SU-DHL-6 (cell line): ENCODE measurements at regions not wholly inside any gene's neighbourhood (a gene's known extent, or its start where the extent isn't known, plus 50 kb on each side); places are given as distances from the start of the nearest gene placed in this dataset.

Source experiments
- H2AFZ ChIP-seq: fragments of 200-600 bp; sonication (generic); 2 replicates; pipeline ENCODE4 v1.6.1; 2014; ENCODE audit warnings: low read depth, mild to moderate bottlenecking, moderate library complexity, mixed read lengths, antibody characterized with exemption, low read length; ENCODE audit not compliant: severe bottlenecking
- H3F3A ChIP-seq: fragments of 200-600 bp; shearing (Covaris generic); 2 replicates; pipeline ENCODE4 v1.6.0; 2016; ENCODE audit warnings: antibody characterized with exemption, mild to moderate bottlenecking; ENCODE audit not compliant: insufficient read depth
- H3K27ac ChIP-seq: fragments of 200-600 bp; sonication (generic); 2 replicates; pipeline ENCODE4 v1.5.1; 2016; ENCODE audit warnings: low read depth, mild to moderate bottlenecking, low read length, moderate library complexity, mixed read lengths
- H3K27me3 ChIP-seq: fragments of 200-600 bp; sonication (generic), shearing (Covaris generic); 2 replicates; pipeline ENCODE4 v1.6.0; 2014; ENCODE audit warnings: mild to moderate bottlenecking, low read length
- H3K36me3 ChIP-seq: fragments of 200-600 bp; sonication (generic); 2 replicates; pipeline ENCODE4 v1.6.1; 2014; ENCODE audit warnings: mild to moderate bottlenecking, low read length, mixed read lengths
- H3K4me2 ChIP-seq: fragments of 300-600, 200-600 bp; shearing (Covaris generic), sonication (generic); 2 replicates; pipeline ENCODE4 v1.6.0; 2014; ENCODE audit warnings: low read length, low read depth, mild to moderate bottlenecking; ENCODE audit not compliant: poor library complexity, severe bottlenecking
- H3K4me3 ChIP-seq: fragments of 200-600 bp; sonication (generic); 2 replicates; pipeline ENCODE4 v1.5.1; 2014; ENCODE audit warnings: antibody characterized with exemption, low read length, mild to moderate bottlenecking, mixed read lengths; ENCODE audit not compliant: insufficient read depth, poor library complexity, severe bottlenecking
- H3K79me2 ChIP-seq: fragments of 200-600 bp; sonication (generic); 2 replicates; pipeline ENCODE4 v1.6.1; 2014; ENCODE audit warnings: mild to moderate bottlenecking, low read length, moderate library complexity; ENCODE audit not compliant: insufficient read depth
- H3K9ac ChIP-seq: fragments of 200-600 bp; sonication (generic); 2 replicates; pipeline ENCODE4 v1.7.0; 2014; ENCODE audit warnings: mild to moderate bottlenecking, low read length
- H3K9me2 ChIP-seq: fragments of 200-600 bp; sonication (generic); replicated peaks from 2 replicates; pipeline ENCODE4 v1.6.1; 2014; ENCODE audit warnings: low read length; ENCODE audit not compliant: insufficient read depth
- H3K9me3 ChIP-seq: fragments of 200-600 bp; sonication (generic); 2 replicates; pipeline ENCODE4 v1.6.1; 2014; ENCODE audit warnings: low read length, mixed read lengths; ENCODE audit not compliant: insufficient read depth
- H4K20me1 ChIP-seq: fragments of 200-600 bp; sonication (generic); 2 replicates; pipeline ENCODE4 v1.6.1; 2014; ENCODE audit warnings: low read depth, mild to moderate bottlenecking, antibody characterized with exemption, low read length, moderate library complexity, mixed read lengths
- EZH2phosphoT487 ChIP-seq: fragments of 200-600 bp; sonication (generic), shearing (Covaris generic); conservative IDR thresholded peaks from 2 replicates; pipeline ENCODE4 v1.6.1; 2018; ENCODE audit warnings: mild to moderate bottlenecking, antibody characterized with exemption, low read length, moderate library complexity, mixed read lengths
- TF ChIP-seq, protein P1 (sequence below): fragments of 200-600 bp; sonication (generic); IDR thresholded peaks from one replicate; pipeline ENCODE4 v1.5.1; 2017; ENCODE audit warnings: antibody characterized with exemption, mild to moderate bottlenecking, low read length, moderate library complexity; ENCODE audit not compliant: insufficient read depth, poor library complexity, severe bottlenecking

DNA sequence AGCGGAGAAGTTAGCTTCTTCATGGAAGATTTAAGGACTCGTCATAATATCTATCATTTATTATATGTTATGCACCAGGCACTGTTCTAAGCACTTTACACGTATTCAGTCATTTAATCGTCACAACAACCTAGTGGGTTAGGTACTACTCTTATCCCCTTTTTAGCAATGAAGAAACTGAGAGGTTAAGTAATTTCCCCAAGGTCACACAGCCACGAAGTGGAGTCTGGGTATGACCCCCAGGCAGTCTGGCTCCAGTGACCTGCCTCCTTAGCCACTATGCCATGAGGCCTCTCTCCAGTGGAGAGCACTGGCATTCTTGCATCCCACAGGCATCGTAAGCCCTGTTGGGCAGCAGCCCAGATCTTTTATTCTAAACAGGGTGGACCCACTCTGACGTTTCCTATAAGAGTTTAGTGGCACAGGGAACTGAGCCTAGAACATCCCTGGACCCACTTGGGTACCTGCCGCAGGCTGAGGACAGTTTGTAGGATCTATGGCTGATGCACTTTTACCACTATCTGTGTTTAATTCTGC, 123.0 kb downstream of the NAV1 start:
- no peaks in the 10 kb centered on the region for H4K20me1 ChIP-seq
- TF ChIP-seq, protein P1, sequence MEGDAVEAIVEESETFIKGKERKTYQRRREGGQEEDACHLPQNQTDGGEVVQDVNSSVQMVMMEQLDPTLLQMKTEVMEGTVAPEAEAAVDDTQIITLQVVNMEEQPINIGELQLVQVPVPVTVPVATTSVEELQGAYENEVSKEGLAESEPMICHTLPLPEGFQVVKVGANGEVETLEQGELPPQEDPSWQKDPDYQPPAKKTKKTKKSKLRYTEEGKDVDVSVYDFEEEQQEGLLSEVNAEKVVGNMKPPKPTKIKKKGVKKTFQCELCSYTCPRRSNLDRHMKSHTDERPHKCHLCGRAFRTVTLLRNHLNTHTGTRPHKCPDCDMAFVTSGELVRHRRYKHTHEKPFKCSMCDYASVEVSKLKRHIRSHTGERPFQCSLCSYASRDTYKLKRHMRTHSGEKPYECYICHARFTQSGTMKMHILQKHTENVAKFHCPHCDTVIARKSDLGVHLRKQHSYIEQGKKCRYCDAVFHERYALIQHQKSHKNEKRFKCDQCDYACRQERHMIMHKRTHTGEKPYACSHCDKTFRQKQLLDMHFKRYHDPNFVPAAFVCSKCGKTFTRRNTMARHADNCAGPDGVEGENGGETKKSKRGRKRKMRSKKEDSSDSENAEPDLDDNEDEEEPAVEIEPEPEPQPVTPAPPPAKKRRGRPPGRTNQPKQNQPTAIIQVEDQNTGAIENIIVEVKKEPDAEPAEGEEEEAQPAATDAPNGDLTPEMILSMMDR: no peak
- TF ChIP-seq EZH2phosphoT487: no peak
- H3K9me2 ChIP-seq: no peaks in the 10 kb centered on the region
- no peaks in the 10 kb centered on the region for H3K27me3 ChIP-seq
- H3K9me3 ChIP-seq: no peaks in the 10 kb centered on the region
- no peak overlapping the region for H3K4me3 ChIP-seq
- H3K79me2 ChIP-seq: no peaks in the 10 kb centered on the region
- no peak overlapping the region for H3K27ac ChIP-seq
- H3F3A ChIP-seq: no peaks in the 10 kb centered on the region
- no peak overlapping the region for H2AFZ ChIP-seq
- H3K36me3 ChIP-seq: no peaks in the 10 kb centered on the region
- no peak overlapping the region for H3K4me2 ChIP-seq
- no peak overlapping the region for H3K9ac ChIP-seq

DNA sequence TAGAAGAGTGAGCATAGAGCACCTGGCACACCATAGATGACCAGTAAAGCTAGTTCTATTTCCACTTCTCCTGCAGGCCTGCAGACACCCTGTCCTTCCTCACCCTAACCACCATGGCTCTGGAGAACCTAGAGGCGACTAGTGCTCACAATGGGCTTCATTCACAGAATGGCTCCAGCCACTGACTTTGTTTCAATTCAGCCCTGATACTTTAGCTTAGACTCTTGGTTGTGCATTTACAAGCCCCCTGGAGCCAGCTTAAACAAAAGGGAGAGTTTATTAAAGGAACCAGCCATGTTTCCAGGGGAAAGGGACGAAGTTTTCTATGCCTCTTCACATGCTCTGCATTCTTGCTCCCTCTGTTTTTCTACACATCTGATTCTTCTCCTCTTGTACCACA, 123.7 kb downstream of the NAV1 start:
- H3F3A ChIP-seq: no peaks in the 10 kb centered on the region
- H3K79me2 ChIP-seq: no peaks in the 10 kb centered on the region
- no peaks in the 10 kb centered on the region for H3K9me3 ChIP-seq
- no peak overlapping the region for H2AFZ ChIP-seq
- H3K27me3 ChIP-seq: no peaks in the 10 kb centered on the region
- H3K36me3 ChIP-seq: no peaks in the 10 kb centered on the region
- H4K20me1 ChIP-seq: no peaks in the 10 kb centered on the region
- no peak overlapping the region for H3K9ac ChIP-seq
- TF ChIP-seq EZH2phosphoT487: no peak
- TF ChIP-seq, protein P1: no peak
- no peak overlapping the region for H3K4me2 ChIP-seq
- H3K4me3 ChIP-seq: no peak overlapping the region
- no peaks in the 10 kb centered on the region for H3K9me2 ChIP-seq
- no peak overlapping the region for H3K27ac ChIP-seq

DNA sequence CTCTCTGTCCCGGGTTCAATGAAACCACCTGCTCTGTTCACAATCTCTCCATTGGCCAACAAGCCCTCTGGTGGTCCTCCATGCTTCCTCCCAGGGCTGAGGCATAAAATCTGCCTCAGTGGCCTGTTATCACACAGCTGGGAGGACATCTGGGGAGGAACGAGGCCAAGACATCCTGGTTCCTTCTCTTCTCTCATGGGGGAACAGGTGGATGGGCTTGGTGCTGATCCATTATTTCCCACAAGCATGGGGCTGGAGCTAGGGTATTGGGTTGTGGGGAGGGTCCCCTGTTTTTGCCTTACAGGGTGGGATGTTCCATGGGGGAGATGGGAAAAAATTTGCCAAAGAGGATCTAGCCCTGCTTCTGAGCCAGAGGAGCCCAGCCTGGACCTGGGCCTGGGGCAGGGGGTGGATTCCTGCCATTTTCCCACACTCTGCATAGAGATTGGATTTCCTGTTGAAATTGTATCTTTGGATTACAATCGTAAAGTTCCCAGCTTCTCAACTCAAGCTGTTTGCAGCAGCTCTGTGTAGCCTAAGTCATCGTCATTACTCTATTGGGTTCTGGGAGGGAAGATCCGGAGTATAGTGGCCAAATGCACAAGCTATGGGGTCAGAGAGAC, 124.7 kb downstream of the NAV1 start:
- no peaks in the 10 kb centered on the region for H3F3A ChIP-seq
- no peak overlapping the region for H3K4me2 ChIP-seq
- no peak overlapping the region for H2AFZ ChIP-seq
- no peak for TF ChIP-seq EZH2phosphoT487
- no peaks in the 10 kb centered on the region for H3K27me3 ChIP-seq
- H3K4me3 ChIP-seq: no peak overlapping the region
- no peak overlapping the region for H3K27ac ChIP-seq
- no peaks in the 10 kb centered on the region for H3K9me3 ChIP-seq
- H3K9me2 ChIP-seq: no peaks in the 10 kb centered on the region
- no peak overlapping the region for H3K9ac ChIP-seq
- H3K36me3 ChIP-seq: no peaks in the 10 kb centered on the region
- no peaks in the 10 kb centered on the region for H4K20me1 ChIP-seq
- no peaks in the 10 kb centered on the region for H3K79me2 ChIP-seq

DNA sequence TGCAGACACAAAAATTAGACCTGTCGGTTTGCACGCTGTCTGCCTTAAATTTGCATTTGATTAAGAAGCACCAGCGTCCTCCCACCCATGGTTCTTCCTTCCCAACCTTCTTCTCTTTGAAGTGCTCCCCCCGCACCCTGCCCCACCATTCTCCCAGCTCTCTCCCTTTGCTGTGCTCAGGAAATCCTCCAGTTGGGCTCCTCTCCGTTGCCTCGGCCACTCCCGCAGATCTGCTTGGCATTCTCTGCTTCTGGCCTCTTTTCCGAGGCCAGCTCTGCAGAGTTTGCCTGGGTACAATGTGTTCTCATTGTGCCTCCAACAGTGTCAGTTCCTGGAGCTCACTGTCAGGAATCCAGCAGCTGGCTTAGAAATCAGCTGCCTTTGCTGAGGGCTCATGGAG, 126.1 kb downstream of the NAV1 start:
- Histone ChIP-seq H3K79me2 (no peaks in the 10 kb centered on the region), H4K20me1 (no peaks in the 10 kb centered on the region), H3K27ac (no peak overlapping the region), H3F3A (no peaks in the 10 kb centered on the region), H2AFZ (no peak overlapping the region), H3K36me3 (no peaks in the 10 kb centered on the region), H3K9ac (no peak overlapping the region), H3K27me3 (no peaks in the 10 kb centered on the region), H3K9me2 (no peaks in the 10 kb centered on the region), H3K9me3 (no peaks in the 10 kb centered on the region), H3K4me3 (no peak overlapping the region), H3K4me2 (no peak overlapping the region)
- TF ChIP-seq EZH2phosphoT487: no peak
- TF ChIP-seq, protein P1: no peak
